Stomach (tissue), 4 donors: ENCODE measurements at regions not wholly inside any gene's neighbourhood (a gene's known extent, or its start where the extent isn't known, plus 50 kb on each side); places are given as distances from the start of the nearest gene placed in this dataset.
"Not testable (repeated sequence)": the region's sequence is repeated elsewhere in the genome, so short reads cannot be mapped to it uniquely, and the experiment has no call there.

ENCODE experiments used
- POLR2A ChIP-seq, 4 donors: fragments of 450-650 bp; IDR thresholded peaks; one replicate each; pipeline ENCODE4 v1.6.1; 2016; ENCODE audit warnings: antibody characterized with exemption in 4 of 4, control low read depth in 2 of 4, mild to moderate bottlenecking in 1 of 4, moderate library complexity in 1 of 4
- TF ChIP-seq, protein P1 (sequence below), 7 experiments: fragments of 450-650 bp in 4 of 7; fragments of 200-600 bp in 3 of 7; sonication (generic) in 3 of 7; IDR thresholded peaks; one replicate each; pipeline ENCODE4 v1.5.1; 2016 to 2019; ENCODE audit warnings: antibody characterized with exemption in 7 of 7, control low read depth in 2 of 7, mild to moderate bottlenecking in 1 of 7

DNA sequence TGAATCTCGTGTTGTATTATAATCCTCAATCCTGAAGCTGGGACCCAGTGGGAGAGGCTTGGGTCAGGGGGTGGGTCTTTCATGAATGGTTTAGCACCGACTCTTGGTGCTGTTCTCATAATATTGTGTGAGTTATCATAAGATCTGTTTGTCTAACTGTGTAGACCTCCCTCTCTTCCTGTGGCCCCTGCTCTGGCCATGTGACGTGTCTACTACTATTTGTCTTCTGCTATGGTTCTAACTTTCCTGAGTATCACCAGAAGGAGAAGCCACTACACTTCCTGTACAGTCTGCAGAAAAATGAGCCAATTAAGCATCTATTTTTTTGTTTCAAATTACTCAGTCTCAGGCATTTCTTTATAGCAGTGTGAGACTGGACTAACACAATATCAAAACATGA is 379.7 kb downstream of the TP53TG3F start:
- TF ChIP-seq, protein P1, sequence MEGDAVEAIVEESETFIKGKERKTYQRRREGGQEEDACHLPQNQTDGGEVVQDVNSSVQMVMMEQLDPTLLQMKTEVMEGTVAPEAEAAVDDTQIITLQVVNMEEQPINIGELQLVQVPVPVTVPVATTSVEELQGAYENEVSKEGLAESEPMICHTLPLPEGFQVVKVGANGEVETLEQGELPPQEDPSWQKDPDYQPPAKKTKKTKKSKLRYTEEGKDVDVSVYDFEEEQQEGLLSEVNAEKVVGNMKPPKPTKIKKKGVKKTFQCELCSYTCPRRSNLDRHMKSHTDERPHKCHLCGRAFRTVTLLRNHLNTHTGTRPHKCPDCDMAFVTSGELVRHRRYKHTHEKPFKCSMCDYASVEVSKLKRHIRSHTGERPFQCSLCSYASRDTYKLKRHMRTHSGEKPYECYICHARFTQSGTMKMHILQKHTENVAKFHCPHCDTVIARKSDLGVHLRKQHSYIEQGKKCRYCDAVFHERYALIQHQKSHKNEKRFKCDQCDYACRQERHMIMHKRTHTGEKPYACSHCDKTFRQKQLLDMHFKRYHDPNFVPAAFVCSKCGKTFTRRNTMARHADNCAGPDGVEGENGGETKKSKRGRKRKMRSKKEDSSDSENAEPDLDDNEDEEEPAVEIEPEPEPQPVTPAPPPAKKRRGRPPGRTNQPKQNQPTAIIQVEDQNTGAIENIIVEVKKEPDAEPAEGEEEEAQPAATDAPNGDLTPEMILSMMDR (IDR thresholded peaks at IDR 0.05): not testable (repeated sequence)
- TF ChIP-seq POLR2A (IDR thresholded peaks at IDR 0.05): not testable (repeated sequence)
